Tibial artery (tissue), 4 donors: ENCODE measurements at regions not wholly inside any gene's neighbourhood (a gene's known extent, or its start where the extent isn't known, plus 50 kb on each side); places are given as distances from the start of the nearest gene placed in this dataset.

Experiments used
- DNase-seq, 2 donors: peaks; one replicate each; pipeline ENCODE4 v3.0.0-alpha.2; 2019
- H3K27ac ChIP-seq, 2 donors: fragments of 200-600 bp; sonication (generic) in 1 of 2; 1 replicate in 1 of 2; 2 replicates in 1 of 2; pipeline ENCODE4 v1.5.1; 2018 to 2019; ENCODE audit warnings: mild to moderate bottlenecking in 1 of 2
- H3K27me3 ChIP-seq, 2 donors: fragments of 200-600 bp; sonication (generic) in 1 of 2; one replicate each; pipeline versions ENCODE4 v1.5.1 to v1.6.0; 2016 to 2019
- H3K36me3 ChIP-seq, 3 donors: fragments of 200-600 bp; sonication (generic) in 2 of 3; one replicate each; pipeline ENCODE4 v1.5.1; 2016 to 2019; ENCODE audit warnings: mild to moderate bottlenecking in 2 of 3
- H3K4me1 ChIP-seq, 4 donors: fragments of 200-600 bp; sonication (generic) in 2 of 4; 1 replicate in 3 of 4; 2 replicates in 1 of 4; pipeline ENCODE4 v1.5.1; 2016 to 2019
- H3K4me3 ChIP-seq, 2 donors: fragments of 200-600 bp; sonication (generic) in 1 of 2; 1 replicate in 1 of 2; 2 replicates in 1 of 2; pipeline ENCODE4 v1.5.1; 2018 to 2019; ENCODE audit warnings: mild to moderate bottlenecking in 2 of 2
- H3K9me3 ChIP-seq, 3 donors: fragments of 200-600 bp; sonication (generic) in 1 of 3; one replicate each; pipeline ENCODE4 v1.5.1; 2016 to 2019
- intact Hi-C: fragments of 100-400 bp; cut with DNase I; formaldehyde crosslinking; loops from one replicate; pipeline ENCODE4 v1.15.0; 2023; ENCODE audit warnings: low total_unique reads
- TF ChIP-seq, protein P1 (sequence below), 2 experiments: fragments of 200-600 bp in 1 of 2; fragments of 450-650 bp in 1 of 2; IDR thresholded peaks; one replicate each; pipeline ENCODE4 v1.5.1; 2017 to 2019; ENCODE audit warnings: antibody characterized with exemption in 2 of 2, mild to moderate bottlenecking in 1 of 2, moderate library complexity in 1 of 2

DNA sequence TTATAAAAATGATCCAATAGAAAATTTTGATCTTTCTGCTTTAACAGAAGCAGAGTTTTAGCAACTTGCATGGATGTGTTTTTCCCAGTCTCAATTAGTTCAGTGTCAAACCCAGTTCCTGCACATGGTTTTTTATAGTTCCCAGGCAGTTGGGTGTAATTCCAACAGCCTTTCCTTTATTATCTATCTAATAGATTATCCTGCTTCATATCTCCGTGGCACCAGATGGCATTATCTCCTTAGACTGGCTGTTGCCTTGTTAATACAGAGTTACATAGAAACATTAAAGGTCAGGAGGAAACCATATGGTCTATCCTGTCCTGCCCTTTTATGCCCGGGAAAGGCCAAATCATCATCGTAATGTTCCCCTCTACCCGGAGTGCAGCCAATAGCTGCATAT, 400.9 kb upstream of the SMIM21 start:
- intact Hi-C loops: no loop called here
- TF ChIP-seq, protein P1, sequence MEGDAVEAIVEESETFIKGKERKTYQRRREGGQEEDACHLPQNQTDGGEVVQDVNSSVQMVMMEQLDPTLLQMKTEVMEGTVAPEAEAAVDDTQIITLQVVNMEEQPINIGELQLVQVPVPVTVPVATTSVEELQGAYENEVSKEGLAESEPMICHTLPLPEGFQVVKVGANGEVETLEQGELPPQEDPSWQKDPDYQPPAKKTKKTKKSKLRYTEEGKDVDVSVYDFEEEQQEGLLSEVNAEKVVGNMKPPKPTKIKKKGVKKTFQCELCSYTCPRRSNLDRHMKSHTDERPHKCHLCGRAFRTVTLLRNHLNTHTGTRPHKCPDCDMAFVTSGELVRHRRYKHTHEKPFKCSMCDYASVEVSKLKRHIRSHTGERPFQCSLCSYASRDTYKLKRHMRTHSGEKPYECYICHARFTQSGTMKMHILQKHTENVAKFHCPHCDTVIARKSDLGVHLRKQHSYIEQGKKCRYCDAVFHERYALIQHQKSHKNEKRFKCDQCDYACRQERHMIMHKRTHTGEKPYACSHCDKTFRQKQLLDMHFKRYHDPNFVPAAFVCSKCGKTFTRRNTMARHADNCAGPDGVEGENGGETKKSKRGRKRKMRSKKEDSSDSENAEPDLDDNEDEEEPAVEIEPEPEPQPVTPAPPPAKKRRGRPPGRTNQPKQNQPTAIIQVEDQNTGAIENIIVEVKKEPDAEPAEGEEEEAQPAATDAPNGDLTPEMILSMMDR (IDR thresholded peaks at IDR 0.05): no peak
- Histone ChIP-seq H3K27me3 (no peaks in the 10 kb centered on the region), H3K4me1 (no peaks in the 10 kb centered on the region), H3K36me3 (no peaks in the 10 kb centered on the region), H3K4me3 (no peak overlapping the region), H3K9me3 (no peaks in the 10 kb centered on the region), H3K27ac (no peak overlapping the region)
- DNase-seq: no peak

DNA sequence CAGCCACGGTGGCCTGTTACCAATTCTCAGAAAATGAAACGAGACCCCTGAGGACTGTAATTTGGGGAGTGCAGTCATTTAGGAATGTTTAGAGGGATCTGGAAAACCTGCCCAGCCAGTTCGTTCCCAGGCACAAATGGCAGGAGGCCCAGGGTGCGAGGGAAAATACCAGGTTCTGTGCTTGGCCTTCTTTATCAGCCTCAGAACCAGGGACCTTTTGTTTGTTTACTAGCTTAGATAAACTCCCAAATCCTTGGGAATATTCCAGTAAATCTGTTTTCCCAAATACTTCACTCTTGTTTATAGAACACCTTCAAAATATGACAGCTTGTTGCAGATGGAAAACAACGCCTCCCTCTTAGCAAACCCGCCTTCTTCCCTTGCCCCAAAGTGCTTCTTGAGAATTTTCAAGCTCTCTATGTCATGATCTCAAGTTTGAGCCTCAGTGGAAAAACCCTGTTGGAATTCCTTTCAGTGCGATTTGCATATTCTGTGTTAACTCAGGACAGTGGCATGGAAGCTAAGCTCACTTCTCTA, 400.3 kb upstream of the SMIM21 start:
- H3K4me1 ChIP-seq: no peaks in the 10 kb centered on the region
- intact Hi-C loops: no loop called here
- no peak for DNase-seq
- no peaks in the 10 kb centered on the region for H3K27me3 ChIP-seq
- TF ChIP-seq, protein P1 (IDR thresholded peaks at IDR 0.05): no peak
- H3K36me3 ChIP-seq: no peaks in the 10 kb centered on the region
- H3K9me3 ChIP-seq: no peaks in the 10 kb centered on the region
- no peak overlapping the region for H3K27ac ChIP-seq
- no peak overlapping the region for H3K4me3 ChIP-seq

- H3K4me3 ChIP-seq: no peak overlapping the region
- intact Hi-C loops: no loop called here
- TF ChIP-seq, protein P1 (IDR thresholded peaks at IDR 0.05): no peak
- H3K4me1 ChIP-seq: no peaks in the 10 kb centered on the region
- no peak overlapping the region for H3K27ac ChIP-seq
- DNase-seq: no peak
- no peaks in the 10 kb centered on the region for H3K36me3 ChIP-seq
- no peaks in the 10 kb centered on the region for H3K9me3 ChIP-seq
- no peaks in the 10 kb centered on the region for H3K27me3 ChIP-seq
These were observed 397.2 kb upstream of the SMIM21 start for GRCh38 chr18:75824661-75825060.

DNA sequence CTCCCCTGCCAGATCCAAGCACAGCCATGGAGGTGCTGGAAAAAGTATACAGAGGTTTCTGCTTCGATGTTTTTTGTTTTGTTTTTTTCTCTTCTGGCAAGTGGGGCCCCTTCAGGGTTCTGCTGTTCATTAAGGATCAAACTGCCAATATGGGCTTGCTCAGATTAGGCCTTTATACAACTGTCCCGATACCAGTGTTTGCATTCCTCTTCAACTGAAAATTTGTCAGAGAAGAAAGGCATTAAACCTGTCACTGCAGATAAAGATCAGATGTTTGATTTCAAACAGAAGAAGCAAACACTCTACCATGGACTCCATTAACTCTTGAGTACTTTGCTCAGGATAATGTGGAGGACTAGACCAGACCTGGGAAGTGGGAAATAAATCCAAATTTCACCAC, 396.0 kb upstream of the SMIM21 start:
- DNase-seq: no peak
- Histone ChIP-seq H3K4me3 (no peak overlapping the region), H3K4me1 (no peaks in the 10 kb centered on the region), H3K27me3 (no peaks in the 10 kb centered on the region), H3K27ac (no peak overlapping the region), H3K36me3 (no peaks in the 10 kb centered on the region), H3K9me3 (no peaks in the 10 kb centered on the region)
- TF ChIP-seq, protein P1 (IDR thresholded peaks at IDR 0.05): no peak
- intact Hi-C loops: no loop called here

GRCh38 chr18:75818383-75818782, 390.9 kb upstream of the SMIM21 start:
- no peak for DNase-seq

More at GRCh38 chr18:75818383-75818782, 390.9 kb upstream of the SMIM21 start:
- no peaks in the 10 kb centered on the region for H3K36me3 ChIP-seq
- intact Hi-C loops: no loop called here
- H3K4me1 ChIP-seq: no peaks in the 10 kb centered on the region
- H3K9me3 ChIP-seq: no peaks in the 10 kb centered on the region
- TF ChIP-seq, protein P1 (IDR thresholded peaks at IDR 0.05): no peak
- H3K4me3 ChIP-seq: no peak overlapping the region
- H3K27ac ChIP-seq: no peak overlapping the region
- H3K27me3 ChIP-seq: no peaks in the 10 kb centered on the region
